PC-9 (cell line): ENCODE measurements at regions not wholly inside any gene's neighbourhood (a gene's known extent, or its start where the extent isn't known, plus 50 kb on each side); places are given as distances from the start of the nearest gene placed in this dataset.

Experiments used
- BruUV-seq: library from RNA; stranded (reverse); fragments of 400-500 nt; replicated peaks from 2 replicates; lab custom pipeline; 2021; lab: Mats Ljungman, UMichigan
- CTCF ChIA-PET: fragments of 300-600 bp; sonication (Branson Sonifier 250); formaldehyde crosslinking; loops from one replicate; lab custom pipeline; 2022; ENCODE audit warnings: antibody characterized with exemption; lab: Charles Lee
- POLR2A ChIA-PET: fragments of 300-600 bp; sonication (Branson Sonifier 250); formaldehyde crosslinking; loops from one replicate; lab custom pipeline; 2022; ENCODE audit warnings: antibody characterized with exemption; ENCODE audit not compliant: unreplicated experiment; lab: Charles Lee
- DNase-seq, 2 experiments: peaks; one replicate each; pipeline versions ENCODE4 v3.0.0 to v3.0.0-alpha.2; 2015 to 2022; ENCODE audit warnings: mixed read lengths in 1 of 2
- H2AFZ ChIP-seq: fragments of 200-600 bp; sonication (generic); 2 replicates; pipeline ENCODE4 v1.8.1; 2017; ENCODE audit warnings: antibody characterized with exemption
- H3F3A ChIP-seq: fragments of 200-600 bp; sonication (generic); 2 replicates; pipeline ENCODE4 v1.8.1; 2017; ENCODE audit warnings: antibody characterized with exemption, mild to moderate bottlenecking, low read depth; ENCODE audit not compliant: insufficient read depth
- H3K27ac ChIP-seq: fragments of 200-600 bp; sonication (generic); 2 replicates; pipeline ENCODE4 v1.6.1; 2016; ENCODE audit warnings: mixed run types
- H3K27me3 ChIP-seq: fragments of 200-600 bp; sonication (generic); 2 replicates; pipeline ENCODE4 v1.6.1; 2016; ENCODE audit warnings: low read depth, mixed run types; ENCODE audit not compliant: insufficient read depth
- H3K36me3 ChIP-seq: fragments of 200-600 bp; sonication (generic); 2 replicates; pipeline ENCODE4 v1.6.1; 2016; ENCODE audit warnings: low read depth, mixed run types
- H3K4me1 ChIP-seq: fragments of 200-600 bp; sonication (generic); replicated peaks from 2 replicates; pipeline ENCODE4 v1.6.1; 2016; ENCODE audit warnings: mixed run types; ENCODE audit not compliant: insufficient read depth
- H3K4me2 ChIP-seq: fragments of 200-600 bp; sonication (generic); 2 replicates; pipeline ENCODE4 v1.6.1; 2017; ENCODE audit warnings: mixed run types
- H3K4me3 ChIP-seq: fragments of 200-600 bp; sonication (generic); 2 replicates; pipeline ENCODE4 v1.6.1; 2016; ENCODE audit warnings: mixed run types
- H3K79me2 ChIP-seq: fragments of 200-600 bp; sonication (generic); 2 replicates; pipeline ENCODE4 v1.6.1; 2017; ENCODE audit warnings: low read depth, mixed run types
- H3K9me2 ChIP-seq: fragments of 200-600 bp; sonication (generic); 2 replicates; pipeline ENCODE4 v1.8.1; 2017; ENCODE audit warnings: mild to moderate bottlenecking; ENCODE audit not compliant: insufficient read depth
- H3K9me3 ChIP-seq: fragments of 200-600 bp; sonication (generic); 2 replicates; pipeline ENCODE4 v1.8.1; 2016; ENCODE audit warnings: low read depth; ENCODE audit not compliant: insufficient read depth
- H4K20me1 ChIP-seq: fragments of 200-600 bp; sonication (generic); 2 replicates; pipeline ENCODE4 v1.8.1; 2017; ENCODE audit not compliant: insufficient read depth
- CTCF ChIP-seq: fragments of 200-600 bp; sonication (generic); conservative IDR thresholded peaks from 2 replicates; pipeline ENCODE4 v1.6.1; 2017; ENCODE audit warnings: mixed run types, antibody characterized with exemption, mild to moderate bottlenecking, moderate library complexity
- EZH2 ChIP-seq: fragments of 200-600 bp; sonication (generic); IDR thresholded peaks from 2 replicates; pipeline ENCODE4 v1.8.0; 2017; ENCODE audit warnings: antibody characterized with exemption, low read depth
- intact Hi-C: fragments of 100-400 bp; cut with micrococcal nuclease; formaldehyde crosslinking; loops from one replicate; pipeline ENCODE4 v1.10.0; 2022; ENCODE audit not compliant: unreplicated experiment

- H3K36me3 ChIP-seq = no peaks in the 10 kb centered on the region
- H3K27ac ChIP-seq = no peak overlapping the region
- H3F3A ChIP-seq = no peaks in the 10 kb centered on the region
- no peaks in the 10 kb centered on the region for H3K9me2 ChIP-seq
- BruUV-seq = no TSS peak
- TF ChIP-seq CTCF (no peak), EZH2 (no peak)
- H4K20me1 ChIP-seq = no peaks in the 10 kb centered on the region
- POLR2A ChIA-PET = interaction anchor here (0.7 kb wide), 1 partner anchor 253 kb away, joined by 5 read pairs; no protein-coding TSS in a partner anchor
- no peaks in the 10 kb centered on the region for H3K79me2 ChIP-seq
- H3K4me2 ChIP-seq = no peak overlapping the region
- H3K9me3 ChIP-seq = no peaks in the 10 kb centered on the region
- DNase-seq = no peak
- intact Hi-C loops = no loop called here
- no peak overlapping the region for H2AFZ ChIP-seq
- H3K27me3 ChIP-seq = no peaks in the 10 kb centered on the region
- H3K4me1 ChIP-seq = peaks cover 11% of the 10 kb centered on the region
- CTCF ChIA-PET = no interaction called here
- no peak overlapping the region for H3K4me3 ChIP-seq
These were observed 193.6 kb upstream of the BANK1 start for GRCh38 chr4:101596781-101597552.

DNA sequence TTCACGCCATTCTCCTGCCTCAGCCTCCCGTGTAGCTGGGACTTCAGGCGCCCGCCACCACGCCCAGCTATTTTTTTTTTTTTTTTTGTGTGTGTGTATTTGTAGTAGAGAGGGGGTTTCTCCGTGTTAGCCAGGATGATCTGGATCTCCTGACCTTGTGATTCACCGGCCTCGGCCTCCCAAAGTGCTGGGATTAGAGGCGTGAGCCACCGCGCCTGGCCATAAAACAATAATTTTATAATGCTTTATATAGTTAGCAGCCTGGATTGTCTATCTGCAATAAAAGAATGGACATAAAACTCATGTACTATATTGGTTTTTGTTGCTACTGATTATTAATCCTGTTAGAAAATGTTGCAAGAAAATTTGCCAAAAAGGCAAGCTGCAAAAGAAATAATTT, 195.9 kb upstream of the BANK1 start:
- Histone ChIP-seq H3K4me1 (no peaks in the 10 kb centered on the region), H3K79me2 (no peaks in the 10 kb centered on the region), H3K27me3 (no peaks in the 10 kb centered on the region), H4K20me1 (no peaks in the 10 kb centered on the region), H3K9me3 (no peaks in the 10 kb centered on the region), H2AFZ (no peak overlapping the region), H3K4me2 (no peak overlapping the region), H3K27ac (no peak overlapping the region), H3K4me3 (no peak overlapping the region), H3K36me3 (no peaks in the 10 kb centered on the region), H3K9me2 (no peaks in the 10 kb centered on the region), H3F3A (no peaks in the 10 kb centered on the region)
- CTCF ChIA-PET = interaction anchor here (0.6 kb wide), 1 partner anchor 12 kb away, joined by 3 read pairs; no protein-coding TSS in a partner anchor
- no peak for DNase-seq
- intact Hi-C loops = no loop called here
- POLR2A ChIA-PET = no interaction called here
- TF ChIP-seq EZH2 = no peak
- no peak for TF ChIP-seq CTCF
- no TSS peak for BruUV-seq

- no TSS peak for BruUV-seq
- H3K9me3 ChIP-seq = no peaks in the 10 kb centered on the region
- H3K36me3 ChIP-seq = no peaks in the 10 kb centered on the region
- H3K27me3 ChIP-seq = no peaks in the 10 kb centered on the region
- ChIA-PET POLR2A (no interaction called here), CTCF (no interaction called here)
- no peak for TF ChIP-seq EZH2
- no peak for TF ChIP-seq CTCF
- no peak overlapping the region for H3K27ac ChIP-seq
- H3K79me2 ChIP-seq = no peaks in the 10 kb centered on the region
- H3K4me3 ChIP-seq = no peak overlapping the region
- H2AFZ ChIP-seq = no peak overlapping the region
- no peaks in the 10 kb centered on the region for H4K20me1 ChIP-seq
- no peak overlapping the region for H3K4me2 ChIP-seq
- no peaks in the 10 kb centered on the region for H3F3A ChIP-seq
- no peak for DNase-seq
- intact Hi-C loops = no loop called here
- no peaks in the 10 kb centered on the region for H3K9me2 ChIP-seq
- H3K4me1 ChIP-seq = no peaks in the 10 kb centered on the region
These were observed 196.9 kb upstream of the BANK1 start for GRCh38 chr4:101593666-101594065.
